OCI-LY3 (cell line): ENCODE measurements at regions not wholly inside any gene's neighbourhood (a gene's known extent, or its start where the extent isn't known, plus 50 kb on each side); places are given as distances from the start of the nearest gene placed in this dataset.

Experiments used
- H2AFZ ChIP-seq: fragments of 200-600, 300-600 bp; shearing (Covaris generic); 2 replicates; pipeline ENCODE4 v1.6.0; 2014; ENCODE audit warnings: antibody characterized with exemption, low read depth, low read length
- H3K27ac ChIP-seq: fragments of 200-600, 300-600 bp; sonication (generic); 2 replicates; pipeline ENCODE4 v1.5.1; 2014; ENCODE audit warnings: mild to moderate bottlenecking, low read length, moderate library complexity, mixed read lengths
- H3K27me3 ChIP-seq: fragments of 200-600, 300-600 bp; sonication (generic); 2 replicates; pipeline ENCODE4 v1.6.1; 2014; ENCODE audit warnings: low read depth, low read length, mixed read lengths
- H3K36me3 ChIP-seq: fragments of 200-600, 300-600 bp; sonication (generic); replicated peaks from 2 replicates; pipeline ENCODE3; 2014; ENCODE audit warnings: low read depth, low read length, mixed read lengths
- H3K4me1 ChIP-seq: fragments of 300-600, 200-600 bp; sonication (generic); 2 replicates; pipeline ENCODE4 v1.6.1; 2014; ENCODE audit warnings: low read length, mixed read lengths
- H3K4me2 ChIP-seq: fragments of 200-600, 300-600 bp; sonication (generic); 2 replicates; pipeline ENCODE4 v1.6.1; 2014; ENCODE audit warnings: low read length, mixed read lengths
- H3K4me3 ChIP-seq: fragments of 300-600, 200-600 bp; sonication (generic); 2 replicates; pipeline ENCODE4 v1.5.1; 2014; ENCODE audit warnings: antibody characterized with exemption, mild to moderate bottlenecking, low read length, moderate library complexity
- H3K79me2 ChIP-seq: fragments of 300-600, 200-600 bp; shearing (Covaris generic); 2 replicates; pipeline ENCODE4 v1.6.1; 2014; ENCODE audit warnings: mild to moderate bottlenecking, low read length, mixed read lengths
- H3K9ac ChIP-seq: fragments of 300-600, 200-600 bp; shearing (Covaris generic); 2 replicates; pipeline ENCODE4 v1.6.0; 2014; ENCODE audit warnings: mild to moderate bottlenecking, low read length, moderate library complexity
- H3K9me3 ChIP-seq: fragments of 200-600, 300-600 bp; shearing (Covaris generic); 2 replicates; pipeline ENCODE4 v1.6.1; 2014; ENCODE audit warnings: low read length, mixed read lengths; ENCODE audit not compliant: insufficient read depth
- H4K20me1 ChIP-seq: fragments of 200-600, 300-600 bp; sonication (generic); 2 replicates; pipeline ENCODE4 v1.6.1; 2016; ENCODE audit warnings: low read length, mixed read lengths; ENCODE audit not compliant: insufficient read depth
- CTCF ChIP-seq: fragments of 200-600, 300-600 bp; sonication (generic); IDR thresholded peaks from 2 replicates; pipeline ENCODE4 v1.5.1; 2014; ENCODE audit warnings: antibody characterized with exemption, low read length, low read depth
- EZH2phosphoT487 ChIP-seq: fragments of 200-600 bp; shearing (Covaris generic); IDR thresholded peaks from 2 replicates; pipeline ENCODE4 v1.6.1; 2018; ENCODE audit warnings: antibody characterized with exemption, mixed run types, low read depth

DNA sequence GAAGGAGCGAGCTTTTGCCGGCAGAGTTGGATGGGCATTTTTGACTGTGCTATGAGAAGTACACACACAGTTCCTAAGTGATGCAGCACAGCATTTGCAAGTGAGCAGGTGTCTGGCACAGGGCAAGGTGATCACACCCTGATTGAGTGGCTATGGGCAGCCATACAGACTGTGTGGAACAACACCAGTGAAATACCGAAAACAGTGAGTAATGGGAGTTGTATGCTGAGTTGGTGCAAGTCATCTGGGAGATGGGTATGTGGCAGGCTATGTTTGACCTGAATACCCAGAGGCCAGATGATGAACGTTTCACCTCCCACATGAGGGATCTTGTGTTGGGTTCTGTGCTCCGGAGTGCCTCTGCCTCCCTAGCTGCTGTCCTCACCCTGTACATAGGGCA is 53.5 kb upstream of the TIPARP start:
- H2AFZ ChIP-seq, result no peak overlapping the region
- no peak overlapping the region for H3K9ac ChIP-seq
- H4K20me1 ChIP-seq, result no peaks in the 10 kb centered on the region
- no peak overlapping the region for H3K4me2 ChIP-seq
- no peaks in the 10 kb centered on the region for H3K79me2 ChIP-seq
- peaks cover 3% of the 10 kb centered on the region; the same call in 1 of the 2 replicates for H3K4me1 ChIP-seq
- TF ChIP-seq CTCF, result no peak
- TF ChIP-seq EZH2phosphoT487, result no peak
- no peak overlapping the region for H3K27ac ChIP-seq
- H3K9me3 ChIP-seq, result no peaks in the 10 kb centered on the region
- H3K27me3 ChIP-seq, result no peaks in the 10 kb centered on the region
- no peaks in the 10 kb centered on the region for H3K36me3 ChIP-seq
- H3K4me3 ChIP-seq, result no peak overlapping the region

- Histone ChIP-seq H3K9ac (no peak overlapping the region), H4K20me1 (no peaks in the 10 kb centered on the region), H3K4me1 (peaks cover 3% of the 10 kb centered on the region; the same call in 1 of the 2 replicates), H3K4me3 (no peak overlapping the region), H3K36me3 (no peaks in the 10 kb centered on the region), H3K4me2 (no peak overlapping the region), H3K9me3 (no peaks in the 10 kb centered on the region), H2AFZ (no peak overlapping the region), H3K27me3 (no peaks in the 10 kb centered on the region), H3K27ac (no peak overlapping the region), H3K79me2 (no peaks in the 10 kb centered on the region)
- no peak for TF ChIP-seq CTCF
- TF ChIP-seq EZH2phosphoT487, result no peak
Measured at GRCh38 chr3:156620260-156620659, 54.1 kb upstream of the TIPARP start.

- Histone ChIP-seq H3K27ac (no peak overlapping the region), H3K79me2 (no peaks in the 10 kb centered on the region), H3K27me3 (no peaks in the 10 kb centered on the region), H4K20me1 (no peaks in the 10 kb centered on the region), H3K36me3 (no peaks in the 10 kb centered on the region), H2AFZ (no peak overlapping the region), H3K4me1 (peaks cover 8% of the 10 kb centered on the region; the same call in 1 of the 2 replicates), H3K4me2 (no peak overlapping the region), H3K9ac (no peak overlapping the region), H3K9me3 (no peaks in the 10 kb centered on the region), H3K4me3 (no peak overlapping the region)
- TF ChIP-seq CTCF, result no peak
- TF ChIP-seq EZH2phosphoT487, result no peak
Measured at GRCh38 chr3:156619376-156619775, 55.0 kb upstream of the TIPARP start.

DNA sequence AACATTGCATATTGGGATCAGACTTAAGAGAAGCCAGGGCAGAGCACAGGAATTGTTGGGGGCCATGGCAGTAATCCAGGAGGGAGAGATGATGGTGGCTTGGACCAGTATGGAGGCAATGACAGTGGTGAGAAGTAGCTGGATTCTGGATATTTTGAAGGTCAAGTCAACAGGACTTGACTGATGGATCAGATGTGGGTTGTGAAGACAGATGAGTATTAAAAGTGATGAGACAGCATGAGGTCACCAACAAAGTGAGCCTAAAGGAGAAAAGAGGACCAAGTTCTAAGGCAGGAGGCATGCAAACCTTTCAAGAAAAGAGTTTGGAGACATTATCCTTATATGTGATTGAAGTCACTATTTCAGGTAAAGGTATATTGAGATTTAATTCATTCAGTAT is 56.6 kb upstream of the TIPARP start:
- Histone ChIP-seq H3K4me1 (peaks cover 8% of the 10 kb centered on the region; the same call in 1 of the 2 replicates), H3K4me2 (no peak overlapping the region), H3K4me3 (no peak overlapping the region), H3K9ac (no peak overlapping the region), H3K9me3 (no peaks in the 10 kb centered on the region), H4K20me1 (no peaks in the 10 kb centered on the region), H2AFZ (no peak overlapping the region), H3K79me2 (no peaks in the 10 kb centered on the region), H3K27ac (no peak overlapping the region), H3K27me3 (no peaks in the 10 kb centered on the region), H3K36me3 (no peaks in the 10 kb centered on the region)
- TF ChIP-seq CTCF, result no peak
- no peak for TF ChIP-seq EZH2phosphoT487
